Right lobe of liver (tissue), 6 donors: ENCODE measurements at regions not wholly inside any gene's neighbourhood (a gene's known extent, or its start where the extent isn't known, plus 50 kb on each side); places are given as distances from the start of the nearest gene placed in this dataset.

Experiments used
- ATAC-seq, 4 donors: fragments of 200-7000 bp; cut with Tn5 transposase; one replicate each; pipeline ENCODE4 v1.9.1; 2020; ENCODE audit warnings: mild to moderate bottlenecking in 4 of 4, moderate library complexity in 4 of 4
- DNase-seq, 3 donors: peaks; one replicate each; pipeline ENCODE4 v3.0.0-alpha.2; 2020
- H3K27ac ChIP-seq, 3 donors: fragments of 200-600 bp; one replicate each; pipeline ENCODE4 v1.8.0; 2022
- H3K27me3 ChIP-seq, 2 donors: fragments of 200-600 bp; one replicate each; pipeline ENCODE4 v1.8.0; 2022
- H3K36me3 ChIP-seq, 4 donors: fragments of 200-600 bp; sonication (generic) in 1 of 4; one replicate each; pipeline versions ENCODE4 v1.5.1 to v1.8.0; 2017 to 2022; ENCODE audit warnings: control low read depth in 1 of 4
- H3K4me1 ChIP-seq, 4 donors: fragments of 200-600 bp; sonication (generic) in 1 of 4; one replicate each; pipeline versions ENCODE4 v1.5.1 to v1.8.0; 2017 to 2022; ENCODE audit warnings: control low read depth in 1 of 4
- H3K4me3 ChIP-seq, 3 donors: fragments of 200-600 bp; one replicate each; pipeline ENCODE4 v1.8.0; 2022
- H3K9me3 ChIP-seq, 4 donors: fragments of 200-600 bp; sonication (generic) in 1 of 4; one replicate each; pipeline versions ENCODE4 v1.5.1 to v1.8.0; 2017 to 2022; ENCODE audit warnings: control low read depth in 1 of 4
- CTCF ChIP-seq, 4 donors: fragments of 200-600 bp in 3 of 4; fragments of 450-650 bp in 1 of 4; IDR thresholded peaks; one replicate each; pipeline versions ENCODE4 v1.5.1 to v1.8.0; 2016 to 2022; ENCODE audit warnings: antibody characterized with exemption in 4 of 4, mild to moderate bottlenecking in 2 of 4
- POLR2A ChIP-seq: fragments of 450-650 bp; IDR thresholded peaks from one replicate; pipeline ENCODE4 v1.6.1; 2017; ENCODE audit warnings: antibody characterized with exemption, mild to moderate bottlenecking
- WGBS: methylation state at CpG from one replicate; pipeline ENCODE4 v1.1.6; 2018; ENCODE audit warnings: low coverage, low lambda C conversion rate; ENCODE audit not compliant: insufficient coverage; ENCODE audit errors: missing lambda C conversion rate; 5-methylcytosine and 5-hydroxymethylcytosine counted together
- intact Hi-C, 2 donors: fragments of 100-400 bp; cut with DNase I; formaldehyde crosslinking; loops; one replicate each; pipeline versions ENCODE4 v1.11.2 to v1.14.1; 2022
- donor health status: DM: no; HTN: yes; CAD: no.
- donor health status: DM: no; HTN: no; CAD: no.
- donor health status: DM: no; HTN: no; CAD: no.
- donor health status: DM: no; HTN: yes; CAD: no.
- donor health status: DM: no; HTN: yes; CAD: no.

DNA sequence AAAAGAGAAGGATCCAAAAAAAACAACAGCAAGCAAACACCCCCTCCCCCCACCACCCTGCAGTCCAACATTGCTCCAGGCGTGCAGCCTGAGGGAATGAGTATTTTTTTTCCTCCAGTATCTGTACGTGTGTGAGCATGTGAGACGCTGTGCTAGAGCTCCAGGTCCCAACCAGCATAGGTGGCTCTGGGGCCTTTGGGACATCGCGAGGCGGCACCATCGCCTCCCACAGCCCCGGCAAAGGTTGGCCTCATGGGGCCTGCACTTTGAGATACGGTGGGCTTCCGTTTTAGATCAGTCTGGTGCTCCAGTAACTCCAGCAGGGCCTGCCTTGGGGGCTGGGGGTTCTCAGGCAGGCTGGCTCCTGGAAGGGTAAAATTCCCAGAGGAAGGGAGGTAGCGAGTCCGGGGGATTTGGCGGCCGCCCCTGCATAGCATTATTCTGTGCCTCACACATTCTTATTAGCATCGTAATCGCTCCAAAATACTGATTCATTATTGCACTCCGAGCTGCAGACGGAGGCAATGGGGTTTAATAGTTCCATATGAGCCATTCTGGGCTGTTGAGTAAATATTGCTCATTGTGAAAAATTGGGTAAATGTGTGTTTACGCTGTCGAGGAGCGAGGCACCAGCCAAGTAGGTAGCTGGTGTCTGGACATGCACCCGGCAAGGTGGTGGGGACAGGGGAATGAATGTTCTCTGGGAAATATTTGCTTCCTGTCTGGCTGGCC is 143.1 kb upstream of the MYL2 start:
- no peak for TF ChIP-seq CTCF (IDR thresholded peaks at IDR 0.05)
- no peak for TF ChIP-seq POLR2A
- intact Hi-C loops: no loop called here
- Histone ChIP-seq H3K9me3 (no peaks in the 10 kb centered on the region), H3K36me3 (no peaks in the 10 kb centered on the region), H3K4me3 (no peak overlapping the region), H3K27me3 (no peaks in the 10 kb centered on the region), H3K27ac (no peak overlapping the region), H3K4me1 (peaks cover 0 to 29% (median 10%) of the 10 kb centered on the region in 4 donors)
- ATAC-seq: peak; percentile 60 to 74 (median 66)
- peak in 2 of 3 donors; percentile 43 to 66 for DNase-seq
- WGBS: 59% methylated on average over 13 of the region's 22 CpGs

DNA sequence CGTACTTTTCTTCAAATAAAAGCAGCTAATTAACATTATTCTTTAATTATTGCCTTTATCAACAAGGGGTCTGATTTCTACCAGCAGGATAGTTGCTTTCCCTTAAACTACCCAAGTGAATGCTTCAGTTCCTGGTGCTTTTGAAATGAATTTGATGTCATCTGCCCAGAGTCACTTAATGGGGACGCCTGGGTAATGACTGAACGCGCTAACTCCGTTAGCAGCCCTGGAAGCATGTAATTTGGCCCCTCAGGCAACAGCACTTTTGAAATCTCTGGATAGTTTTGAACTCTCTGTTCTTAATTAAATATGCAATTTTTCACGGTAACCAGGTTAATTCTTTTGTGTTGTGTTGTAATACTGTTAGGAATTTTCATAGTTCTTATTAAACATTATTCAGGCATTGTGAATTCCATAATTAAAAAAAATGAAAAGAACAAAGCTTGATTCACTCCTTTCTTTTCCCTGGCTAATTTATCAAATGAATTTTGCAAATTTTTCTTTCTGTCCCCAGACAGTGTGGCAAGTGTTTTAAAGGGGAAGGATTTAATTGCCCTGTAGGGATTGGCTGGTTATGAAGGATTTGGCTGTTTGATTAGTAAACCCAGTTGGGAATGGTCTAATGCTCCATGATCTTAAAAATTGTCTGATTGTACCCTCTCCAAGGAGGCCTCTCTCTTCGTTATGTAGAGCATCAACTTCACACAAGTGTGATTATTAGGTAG is 137.5 kb upstream of the MYL2 start:
- no peaks in the 10 kb centered on the region for H3K9me3 ChIP-seq
- no peaks in the 10 kb centered on the region for H3K4me1 ChIP-seq
- DNase-seq (no peak), ATAC-seq (no peak)
- no peak for TF ChIP-seq POLR2A
- no peak for TF ChIP-seq CTCF (IDR thresholded peaks at IDR 0.05)
- intact Hi-C loops: no loop called here
- 78% methylated on average over 7 of the region's 7 CpGs for WGBS
- no peak overlapping the region for H3K4me3 ChIP-seq
- H3K27ac ChIP-seq: no peak overlapping the region
- H3K27me3 ChIP-seq: no peaks in the 10 kb centered on the region
- no peaks in the 10 kb centered on the region for H3K36me3 ChIP-seq

GRCh38 chr12:111056618-111057521 is 136.5 kb upstream of the MYL2 start:
- Histone ChIP-seq H3K27me3 (no peaks in the 10 kb centered on the region), H3K36me3 (no peaks in the 10 kb centered on the region), H3K27ac (no peak overlapping the region), H3K4me1 (no peaks in the 10 kb centered on the region), H3K9me3 (no peaks in the 10 kb centered on the region), H3K4me3 (no peak overlapping the region)
- DNase-seq (no peak), ATAC-seq (peak; percentile 40 to 70 (median 59))
- 54% methylated on average over 7 of the region's 8 CpGs for WGBS
- intact Hi-C loops: no loop called here
- TF ChIP-seq CTCF (IDR thresholded peaks at IDR 0.05): no peak
- no peak for TF ChIP-seq POLR2A

DNA sequence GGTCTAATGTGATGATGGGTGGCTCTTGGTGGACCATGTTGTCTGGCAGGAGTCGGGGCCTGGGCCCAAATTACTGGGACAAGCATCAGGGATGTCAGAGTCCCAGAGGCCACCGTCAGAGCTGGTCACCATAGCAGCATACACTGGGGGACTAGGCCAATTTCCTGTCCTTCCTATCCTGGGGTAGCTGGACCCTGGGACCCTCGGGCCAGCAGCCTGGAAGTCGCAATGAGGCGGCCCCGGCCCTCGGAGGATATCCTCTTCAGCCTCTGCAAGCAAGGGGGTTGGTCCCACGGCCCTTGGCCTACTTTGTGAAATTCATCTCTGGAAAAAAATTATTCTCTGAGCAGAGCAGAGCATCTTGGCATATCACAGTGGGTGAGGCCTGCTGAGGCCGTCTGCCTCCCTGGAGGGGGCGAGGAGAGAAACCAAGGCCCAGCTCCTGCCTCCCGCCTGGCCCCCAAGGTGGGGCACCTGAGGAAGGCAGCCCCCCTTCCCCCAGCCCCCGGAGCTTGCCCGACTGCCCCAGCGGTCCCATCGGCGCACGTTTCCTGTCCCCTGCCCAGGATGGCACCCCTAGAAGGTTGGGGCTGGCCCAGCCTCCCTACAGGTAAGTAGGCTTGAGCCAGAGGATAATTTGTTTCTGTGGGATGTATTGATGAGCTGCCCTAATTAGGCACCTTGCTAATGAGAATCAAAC is 135.0 kb upstream of the MYL2 start:
- Histone ChIP-seq H3K4me3 (no peak overlapping the region), H3K36me3 (no peaks in the 10 kb centered on the region), H3K27me3 (no peaks in the 10 kb centered on the region), H3K27ac (no peak overlapping the region), H3K9me3 (no peaks in the 10 kb centered on the region), H3K4me1 (no peaks in the 10 kb centered on the region)
- intact Hi-C loops: no loop called here
- 44% methylated on average over 5 of the region's 17 CpGs for WGBS
- no peak for TF ChIP-seq POLR2A
- TF ChIP-seq CTCF (IDR thresholded peaks at IDR 0.05): no peak
- ATAC-seq (peak in 1 of 4 donors; percentile 10), DNase-seq (no peak)
